Breast epithelium (tissue), 3 donors: ENCODE measurements at regions not wholly inside any gene's neighbourhood (a gene's known extent, or its start where the extent isn't known, plus 50 kb on each side); places are given as distances from the start of the nearest gene placed in this dataset.

ENCODE experiments used
- POLR2A ChIP-seq: fragments of 450-650 bp; IDR thresholded peaks from one replicate; pipeline ENCODE4 v1.6.1; 2016; ENCODE audit warnings: antibody characterized with exemption, mild to moderate bottlenecking, moderate library complexity
- POLR2AphosphoS5 ChIP-seq, 3 donors: sonication (generic); formaldehyde crosslinking; IDR thresholded peaks; one replicate each; pipeline ENCODE4 v1.6.1; 2017; ENCODE audit warnings: antibody characterized with exemption in 3 of 3
- TF ChIP-seq, protein P1 (sequence below), 3 donors: fragments of 450-650 bp; IDR thresholded peaks; one replicate each; pipeline ENCODE4 v1.5.1; 2016 to 2017; ENCODE audit warnings: antibody characterized with exemption in 3 of 3, mild to moderate bottlenecking in 3 of 3, moderate library complexity in 3 of 3

DNA sequence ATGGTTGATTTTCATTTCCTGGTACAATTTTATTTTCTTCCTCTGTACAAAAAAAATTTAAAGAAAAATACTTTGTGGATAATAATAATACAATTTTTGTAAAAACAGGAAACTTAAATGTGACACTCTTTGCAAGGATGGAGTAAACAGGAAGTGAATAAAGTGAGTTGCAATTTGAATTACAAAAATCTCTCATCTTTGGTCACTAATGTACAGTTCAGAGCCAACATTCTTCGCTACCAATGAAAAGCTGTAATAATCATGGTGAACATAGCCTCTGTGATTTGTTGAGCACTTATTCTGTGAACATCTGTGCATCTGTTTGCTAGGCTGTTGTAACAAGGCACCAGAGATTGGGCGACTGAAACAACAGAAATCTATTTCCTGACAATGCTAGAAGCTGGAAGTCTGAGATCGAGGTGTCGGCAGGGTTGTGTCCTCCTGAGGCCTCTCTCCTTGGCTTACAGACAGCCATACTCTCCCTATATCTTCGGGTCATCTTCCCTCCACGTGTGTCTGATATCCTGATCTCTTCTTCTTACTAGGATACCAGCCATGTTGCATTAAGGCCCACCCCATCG lies 295.3 kb upstream of the KLF6 start:
- no peak for TF ChIP-seq POLR2AphosphoS5 (IDR thresholded peaks at IDR 0.05)
- TF ChIP-seq, protein P1, sequence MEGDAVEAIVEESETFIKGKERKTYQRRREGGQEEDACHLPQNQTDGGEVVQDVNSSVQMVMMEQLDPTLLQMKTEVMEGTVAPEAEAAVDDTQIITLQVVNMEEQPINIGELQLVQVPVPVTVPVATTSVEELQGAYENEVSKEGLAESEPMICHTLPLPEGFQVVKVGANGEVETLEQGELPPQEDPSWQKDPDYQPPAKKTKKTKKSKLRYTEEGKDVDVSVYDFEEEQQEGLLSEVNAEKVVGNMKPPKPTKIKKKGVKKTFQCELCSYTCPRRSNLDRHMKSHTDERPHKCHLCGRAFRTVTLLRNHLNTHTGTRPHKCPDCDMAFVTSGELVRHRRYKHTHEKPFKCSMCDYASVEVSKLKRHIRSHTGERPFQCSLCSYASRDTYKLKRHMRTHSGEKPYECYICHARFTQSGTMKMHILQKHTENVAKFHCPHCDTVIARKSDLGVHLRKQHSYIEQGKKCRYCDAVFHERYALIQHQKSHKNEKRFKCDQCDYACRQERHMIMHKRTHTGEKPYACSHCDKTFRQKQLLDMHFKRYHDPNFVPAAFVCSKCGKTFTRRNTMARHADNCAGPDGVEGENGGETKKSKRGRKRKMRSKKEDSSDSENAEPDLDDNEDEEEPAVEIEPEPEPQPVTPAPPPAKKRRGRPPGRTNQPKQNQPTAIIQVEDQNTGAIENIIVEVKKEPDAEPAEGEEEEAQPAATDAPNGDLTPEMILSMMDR (IDR thresholded peaks at IDR 0.05) = no peak
- TF ChIP-seq POLR2A = no peak
